ENCODE measurements at regions not wholly inside any gene's neighbourhood (a gene's known extent, or its start where the extent isn't known, plus 50 kb on each side); places are given as distances from the start of the nearest gene placed in this dataset.
"Not testable (repeated sequence)": the region's sequence is repeated elsewhere in the genome, so short reads cannot be mapped to it uniquely, and the experiment has no call there.

DNA sequence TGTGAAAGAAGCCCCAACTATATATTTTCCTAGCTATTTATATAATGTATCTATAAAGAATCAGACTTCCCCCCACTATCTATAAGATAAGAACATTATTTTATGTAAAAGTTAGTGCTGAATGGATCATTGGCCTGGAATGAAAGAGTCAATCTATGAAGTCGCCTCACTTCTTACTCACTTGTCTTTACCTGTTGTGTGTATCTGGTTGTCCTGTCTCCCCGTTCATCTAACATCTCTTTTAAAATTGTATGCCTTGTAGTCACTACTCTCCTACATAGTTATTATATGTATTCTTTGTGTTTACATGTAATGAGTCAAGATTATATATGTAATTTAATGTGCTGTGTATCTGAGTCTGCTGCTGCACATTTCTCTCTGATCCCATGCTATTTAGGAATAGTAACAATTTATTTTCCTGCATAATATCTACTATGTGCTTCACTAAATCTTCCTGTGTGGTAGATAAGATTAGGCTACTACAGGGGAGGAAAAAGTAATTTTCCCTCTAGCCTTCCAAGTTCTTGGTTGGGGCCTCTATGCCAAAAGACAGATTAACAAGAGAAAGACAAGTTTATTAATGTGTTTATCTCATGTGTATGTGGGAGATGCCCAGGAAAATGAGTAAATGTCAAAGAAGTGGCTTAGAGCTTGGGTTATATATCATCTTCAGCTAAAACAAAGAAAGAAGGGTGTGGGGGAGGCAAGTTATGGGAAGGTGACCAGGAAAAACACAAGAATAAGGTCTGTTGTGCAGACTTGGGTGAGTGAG lies 77.6 kb upstream of the FRMPD4 start:
- no peak for DNase-seq

GRCh38 chrX:12065251-12065650 lies 73.0 kb upstream of the FRMPD4 start:
- no peak for DNase-seq

DNA sequence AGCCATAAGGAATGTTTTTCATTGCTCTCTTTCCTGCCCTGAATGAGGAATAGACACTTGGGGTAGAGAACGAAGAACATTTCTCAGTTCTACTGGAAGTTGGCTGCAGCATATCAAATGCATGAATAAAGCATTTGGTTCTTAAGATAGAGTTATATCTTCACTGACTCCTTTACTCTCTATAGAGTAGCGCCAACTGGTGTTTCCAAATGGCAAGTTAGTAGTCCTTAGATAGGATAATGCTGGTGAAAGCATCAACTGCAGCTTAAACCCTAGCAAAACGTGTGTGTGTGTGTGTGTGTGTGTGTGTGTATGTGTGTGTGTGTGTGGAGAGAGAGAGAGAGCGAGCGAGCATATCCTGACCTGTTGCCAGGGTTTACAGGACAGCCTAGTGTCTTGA lies 62.2 kb upstream of the FRMPD4 start:
- DNase-seq: no peak

- DNase-seq: no peak
These were observed 58.0 kb upstream of the FRMPD4 start for GRCh38 chrX:12080265-12080664.

GRCh38 chrX:12082959-12083358 lies 55.3 kb upstream of the FRMPD4 start:
- DNase-seq: not testable (repeated sequence)

Data from left hindlimb (tissue), 1 donor.